NCI-H1417 treated with DMSO at 0.1 percent for 48 hours (cell line): ENCODE measurements at regions not wholly inside any gene's neighbourhood (a gene's known extent, or its start where the extent isn't known, plus 50 kb on each side); places are given as distances from the start of the nearest gene placed in this dataset.

ENCODE experiments used
- DNase-seq: peaks from one replicate; lab custom pipeline; 2025; lab: John Stamatoyannopoulos, UW

GRCh38 chr15:70473581-70474370 lies 289.6 kb downstream of the UACA start:
- no peak for DNase-seq

- DNase-seq: no peak
These were observed 291.8 kb downstream of the UACA start for GRCh38 chr15:70471517-70471916.

- DNase-seq: no peak
These were observed 292.7 kb downstream of the UACA start for GRCh38 chr15:70470556-70471191.

- DNase-seq: no peak
These were observed 293.5 kb downstream of the UACA start for GRCh38 chr15:70469651-70470555.

- no peak for DNase-seq
These were observed 294.2 kb downstream of the UACA start for GRCh38 chr15:70469182-70469581.

GRCh38 chr15:70466895-70467529 lies 296.3 kb downstream of the UACA start:
- DNase-seq: no peak

GRCh38 chr15:70466305-70466704 lies 297.1 kb downstream of the UACA start:
- DNase-seq: no peak

- DNase-seq: no peak
These were observed 297.5 kb downstream of the UACA start for GRCh38 chr15:70465812-70466211.

GRCh38 chr15:70463453-70463834 lies 299.9 kb downstream of the UACA start:
- DNase-seq: no peak

- no peak for DNase-seq
These were observed 301.4 kb downstream of the UACA start for GRCh38 chr15:70461992-70462391.

- DNase-seq: no peak
These were observed 302.3 kb downstream of the UACA start for GRCh38 chr15:70461017-70461416.

- DNase-seq: no peak
These were observed 304.0 kb downstream of the UACA start for GRCh38 chr15:70459312-70459711.

GRCh38 chr15:70453766-70454165 lies 309.6 kb downstream of the UACA start:
- no peak for DNase-seq

GRCh38 chr15:70453238-70453637 lies 310.1 kb downstream of the UACA start:
- no peak for DNase-seq

- no peak for DNase-seq
These were observed 311.3 kb downstream of the UACA start for GRCh38 chr15:70451821-70452653.

- DNase-seq: no peak
These were observed 313.3 kb downstream of the UACA start for GRCh38 chr15:70450142-70450443.

- DNase-seq: no peak
These were observed 313.8 kb downstream of the UACA start for GRCh38 chr15:70449311-70450141.

- DNase-seq: no peak
These were observed 315.2 kb downstream of the UACA start for GRCh38 chr15:70447928-70448698.

GRCh38 chr15:70447521-70447920 lies 315.8 kb downstream of the UACA start:
- no peak for DNase-seq

- no peak for DNase-seq
These were observed 316.3 kb downstream of the UACA start for GRCh38 chr15:70447081-70447480.
